PC-3 (cell line): ENCODE measurements at regions not wholly inside any gene's neighbourhood (a gene's known extent, or its start where the extent isn't known, plus 50 kb on each side); places are given as distances from the start of the nearest gene placed in this dataset.

ENCODE experiments used
- EZH2 ChIP-seq: fragments of 300-600 bp; sonication (generic); IDR thresholded peaks from one replicate; pipeline ENCODE4 v1.6.1; 2017; ENCODE audit warnings: antibody characterized with exemption, mild to moderate bottlenecking, low read length; ENCODE audit not compliant: unreplicated experiment
- EZH2phosphoT487 ChIP-seq: fragments of 300-600 bp; sonication (generic); IDR thresholded peaks from 2 replicates; pipeline ENCODE4 v1.6.1; 2018; ENCODE audit warnings: mild to moderate bottlenecking, antibody characterized with exemption, low read length, borderline replicate concordance
- TF ChIP-seq, protein P1 (sequence below): fragments of 300-600 bp; sonication (generic); conservative IDR thresholded peaks from 2 replicates; pipeline ENCODE4 v1.5.1; 2017; ENCODE audit warnings: antibody characterized with exemption, low read depth, mild to moderate bottlenecking, low read length

DNA sequence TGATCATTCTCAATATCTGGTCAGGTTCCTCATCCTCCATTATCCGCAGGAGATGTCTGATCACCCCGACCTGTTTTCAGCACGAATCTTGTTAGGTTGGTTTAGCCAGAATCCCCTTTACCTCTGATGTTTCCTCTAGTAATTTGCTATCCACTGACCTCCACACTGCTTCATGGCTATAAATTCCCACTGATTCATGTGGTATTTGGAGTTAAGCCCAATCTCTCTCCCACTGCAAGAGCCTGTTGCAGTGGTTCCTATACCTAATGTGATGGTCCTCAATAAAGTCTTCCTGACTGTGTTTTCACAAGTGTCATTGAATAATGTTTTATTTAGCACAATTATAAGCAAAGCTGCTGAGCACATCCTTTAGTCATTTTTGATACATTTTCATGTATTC is 124.8 kb upstream of the CNTN3 start:
- TF ChIP-seq, protein P1, sequence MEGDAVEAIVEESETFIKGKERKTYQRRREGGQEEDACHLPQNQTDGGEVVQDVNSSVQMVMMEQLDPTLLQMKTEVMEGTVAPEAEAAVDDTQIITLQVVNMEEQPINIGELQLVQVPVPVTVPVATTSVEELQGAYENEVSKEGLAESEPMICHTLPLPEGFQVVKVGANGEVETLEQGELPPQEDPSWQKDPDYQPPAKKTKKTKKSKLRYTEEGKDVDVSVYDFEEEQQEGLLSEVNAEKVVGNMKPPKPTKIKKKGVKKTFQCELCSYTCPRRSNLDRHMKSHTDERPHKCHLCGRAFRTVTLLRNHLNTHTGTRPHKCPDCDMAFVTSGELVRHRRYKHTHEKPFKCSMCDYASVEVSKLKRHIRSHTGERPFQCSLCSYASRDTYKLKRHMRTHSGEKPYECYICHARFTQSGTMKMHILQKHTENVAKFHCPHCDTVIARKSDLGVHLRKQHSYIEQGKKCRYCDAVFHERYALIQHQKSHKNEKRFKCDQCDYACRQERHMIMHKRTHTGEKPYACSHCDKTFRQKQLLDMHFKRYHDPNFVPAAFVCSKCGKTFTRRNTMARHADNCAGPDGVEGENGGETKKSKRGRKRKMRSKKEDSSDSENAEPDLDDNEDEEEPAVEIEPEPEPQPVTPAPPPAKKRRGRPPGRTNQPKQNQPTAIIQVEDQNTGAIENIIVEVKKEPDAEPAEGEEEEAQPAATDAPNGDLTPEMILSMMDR, result no peak
- TF ChIP-seq EZH2, result no peak
- no peak for TF ChIP-seq EZH2phosphoT487
